Tibial nerve (tissue), 3 donors: ENCODE measurements at regions not wholly inside any gene's neighbourhood (a gene's known extent, or its start where the extent isn't known, plus 50 kb on each side); places are given as distances from the start of the nearest gene placed in this dataset.

Source experiments
- CTCF ChIP-seq, 5 experiments: fragments of 200-600 bp in 3 of 5; fragments of 450-650 bp in 2 of 5; sonication (generic) in 3 of 5; IDR thresholded peaks; one replicate each; pipeline ENCODE4 v1.5.1; 2016 to 2019; ENCODE audit warnings: antibody characterized with exemption in 5 of 5, mild to moderate bottlenecking in 3 of 5, moderate library complexity in 2 of 5
- POLR2A ChIP-seq, 2 donors: fragments of 450-650 bp; IDR thresholded peaks; one replicate each; pipeline ENCODE4 v1.6.1; 2017; ENCODE audit warnings: antibody characterized with exemption in 2 of 2, mild to moderate bottlenecking in 2 of 2, moderate library complexity in 2 of 2

GRCh38 chr5:4662756-4663155, 477.4 kb upstream of the ADAMTS16 start:
- no peak for TF ChIP-seq CTCF (IDR thresholded peaks at IDR 0.05)
- no peak for TF ChIP-seq POLR2A (IDR thresholded peaks at IDR 0.05)
